ENCODE measurements at regions not wholly inside any gene's neighbourhood (a gene's known extent, or its start where the extent isn't known, plus 50 kb on each side); places are given as distances from the start of the nearest gene placed in this dataset.

- no peak overlapping the region for H3K4me3 ChIP-seq (ENCODE audit: insufficient read depth, low read depth, low read length)
- WGBS, 2 experiments: 100% methylated on average over 2 of the region's 3 CpGs
- H3K9me3 ChIP-seq (ENCODE audit: control insufficient read depth, low read length): no peaks in the 10 kb centered on the region
Measured at GRCh38 chr4:136691607-136692006, 840.7 kb downstream of the PCDH18 start.

GRCh38 chr4:136690360-136690759 lies 841.9 kb downstream of the PCDH18 start:
- Histone ChIP-seq H3K4me1 (ENCODE audit: control insufficient read depth, insufficient read depth, low read length) (no peaks in the 10 kb centered on the region), H3K9me3 (ENCODE audit: control insufficient read depth, low read length) (no peaks in the 10 kb centered on the region), H3K4me3 (ENCODE audit: insufficient read depth, low read depth, low read length) (no peak overlapping the region), H3K27me3 (ENCODE audit: control insufficient read depth, insufficient read depth, low read length, poor library complexity, severe bottlenecking) (no peaks in the 10 kb centered on the region), H3K36me3 (ENCODE audit: control insufficient read depth, insufficient read depth, low read length) (no peaks in the 10 kb centered on the region), H3K27ac (ENCODE audit: insufficient read depth, low read depth, low read length, poor library complexity, severe bottlenecking) (no peak overlapping the region)
- WGBS, 2 experiments: 56 to 83% methylated on average over 1 of the region's 1 CpG

More at GRCh38 chr4:136691607-136692006, 840.7 kb downstream of the PCDH18 start:
- H3K27ac ChIP-seq (ENCODE audit: insufficient read depth, low read depth, low read length, poor library complexity, severe bottlenecking): no peak overlapping the region
- no peaks in the 10 kb centered on the region for H3K36me3 ChIP-seq (ENCODE audit: control insufficient read depth, insufficient read depth, low read length)
- no peaks in the 10 kb centered on the region for H3K4me1 ChIP-seq (ENCODE audit: control insufficient read depth, insufficient read depth, low read length)
- no peaks in the 10 kb centered on the region for H3K27me3 ChIP-seq (ENCODE audit: control insufficient read depth, insufficient read depth, low read length, poor library complexity, severe bottlenecking)

GRCh38 chr4:136687596-136687995 lies 844.7 kb downstream of the PCDH18 start:
- no peaks in the 10 kb centered on the region for H3K9me3 ChIP-seq (ENCODE audit: control insufficient read depth, low read length)
- no peak overlapping the region for H3K27ac ChIP-seq (ENCODE audit: insufficient read depth, low read depth, low read length, poor library complexity, severe bottlenecking)
- H3K36me3 ChIP-seq (ENCODE audit: control insufficient read depth, insufficient read depth, low read length): no peaks in the 10 kb centered on the region
- H3K4me3 ChIP-seq (ENCODE audit: insufficient read depth, low read depth, low read length): no peak overlapping the region
- no peaks in the 10 kb centered on the region for H3K4me1 ChIP-seq (ENCODE audit: control insufficient read depth, insufficient read depth, low read length)
- WGBS, 2 experiments: 85 to 92% methylated on average over 2 of the region's 2 CpGs
- H3K27me3 ChIP-seq (ENCODE audit: control insufficient read depth, insufficient read depth, low read length, poor library complexity, severe bottlenecking): no peaks in the 10 kb centered on the region

GRCh38 chr4:136687118-136687517 lies 845.2 kb downstream of the PCDH18 start:
- 83 to 89% methylated on average over 6 of the region's 6 CpGs for WGBS, 2 experiments
- H3K36me3 ChIP-seq (ENCODE audit: control insufficient read depth, insufficient read depth, low read length): no peaks in the 10 kb centered on the region
- no peak overlapping the region for H3K4me3 ChIP-seq (ENCODE audit: insufficient read depth, low read depth, low read length)
- no peak overlapping the region for H3K27ac ChIP-seq (ENCODE audit: insufficient read depth, low read depth, low read length, poor library complexity, severe bottlenecking)
- H3K4me1 ChIP-seq (ENCODE audit: control insufficient read depth, insufficient read depth, low read length): no peaks in the 10 kb centered on the region
- H3K27me3 ChIP-seq (ENCODE audit: control insufficient read depth, insufficient read depth, low read length, poor library complexity, severe bottlenecking): no peaks in the 10 kb centered on the region
- no peaks in the 10 kb centered on the region for H3K9me3 ChIP-seq (ENCODE audit: control insufficient read depth, low read length)

GRCh38 chr4:136680761-136681160 lies 851.5 kb downstream of the PCDH18 start:
- Histone ChIP-seq H3K36me3 (ENCODE audit: control insufficient read depth, insufficient read depth, low read length) (no peaks in the 10 kb centered on the region), H3K27me3 (ENCODE audit: control insufficient read depth, insufficient read depth, low read length, poor library complexity, severe bottlenecking) (no peaks in the 10 kb centered on the region), H3K27ac (ENCODE audit: insufficient read depth, low read depth, low read length, poor library complexity, severe bottlenecking) (no peak overlapping the region), H3K4me3 (ENCODE audit: insufficient read depth, low read depth, low read length) (no peak overlapping the region), H3K9me3 (ENCODE audit: control insufficient read depth, low read length) (no peaks in the 10 kb centered on the region), H3K4me1 (ENCODE audit: control insufficient read depth, insufficient read depth, low read length) (no peaks in the 10 kb centered on the region)
- WGBS, 2 experiments: 89% methylated on average over 1 of the region's 1 CpG

GRCh38 chr4:136680271-136680670 lies 852.0 kb downstream of the PCDH18 start:
- Histone ChIP-seq H3K27ac (ENCODE audit: insufficient read depth, low read depth, low read length, poor library complexity, severe bottlenecking) (no peak overlapping the region), H3K9me3 (ENCODE audit: control insufficient read depth, low read length) (no peaks in the 10 kb centered on the region), H3K4me3 (ENCODE audit: insufficient read depth, low read depth, low read length) (no peak overlapping the region), H3K4me1 (ENCODE audit: control insufficient read depth, insufficient read depth, low read length) (no peaks in the 10 kb centered on the region), H3K36me3 (ENCODE audit: control insufficient read depth, insufficient read depth, low read length) (no peaks in the 10 kb centered on the region), H3K27me3 (ENCODE audit: control insufficient read depth, insufficient read depth, low read length, poor library complexity, severe bottlenecking) (no peaks in the 10 kb centered on the region)
- WGBS, 2 experiments: 85 to 100% methylated on average over 1 of the region's 1 CpG

GRCh38 chr4:136670265-136670664 lies 862.0 kb downstream of the PCDH18 start:
- no peak overlapping the region for H3K27ac ChIP-seq (ENCODE audit: insufficient read depth, low read depth, low read length, poor library complexity, severe bottlenecking)
- 82 to 98% methylated on average over 2 of the region's 2 CpGs for WGBS, 2 experiments

GRCh38 chr4:136664988-136665387 lies 867.3 kb downstream of the PCDH18 start:
- H3K4me3 ChIP-seq (ENCODE audit: insufficient read depth, low read depth, low read length): no peak overlapping the region
- no peaks in the 10 kb centered on the region for H3K4me1 ChIP-seq (ENCODE audit: control insufficient read depth, insufficient read depth, low read length)
- H3K27me3 ChIP-seq (ENCODE audit: control insufficient read depth, insufficient read depth, low read length, poor library complexity, severe bottlenecking): no peaks in the 10 kb centered on the region
- WGBS, 2 experiments: 80% methylated on average over 1 of the region's 1 CpG; no CpG with 5 or more reads in 1 of the 2 experiments
- H3K36me3 ChIP-seq (ENCODE audit: control insufficient read depth, insufficient read depth, low read length): no peaks in the 10 kb centered on the region
- H3K9me3 ChIP-seq (ENCODE audit: control insufficient read depth, low read length): no peaks in the 10 kb centered on the region
- no peak overlapping the region for H3K27ac ChIP-seq (ENCODE audit: insufficient read depth, low read depth, low read length, poor library complexity, severe bottlenecking)

More at GRCh38 chr4:136670265-136670664, 862.0 kb downstream of the PCDH18 start:
- H3K4me3 ChIP-seq (ENCODE audit: insufficient read depth, low read depth, low read length): no peak overlapping the region
- H3K27me3 ChIP-seq (ENCODE audit: control insufficient read depth, insufficient read depth, low read length, poor library complexity, severe bottlenecking): no peaks in the 10 kb centered on the region
- H3K9me3 ChIP-seq (ENCODE audit: control insufficient read depth, low read length): no peaks in the 10 kb centered on the region
- H3K4me1 ChIP-seq (ENCODE audit: control insufficient read depth, insufficient read depth, low read length): no peaks in the 10 kb centered on the region
- H3K36me3 ChIP-seq (ENCODE audit: control insufficient read depth, insufficient read depth, low read length): no peaks in the 10 kb centered on the region

GRCh38 chr4:136662539-136662938 lies 869.8 kb downstream of the PCDH18 start:
- Histone ChIP-seq H3K27ac (ENCODE audit: insufficient read depth, low read depth, low read length, poor library complexity, severe bottlenecking) (no peak overlapping the region), H3K4me3 (ENCODE audit: insufficient read depth, low read depth, low read length) (no peak overlapping the region), H3K36me3 (ENCODE audit: control insufficient read depth, insufficient read depth, low read length) (no peaks in the 10 kb centered on the region), H3K9me3 (ENCODE audit: control insufficient read depth, low read length) (no peaks in the 10 kb centered on the region), H3K4me1 (ENCODE audit: control insufficient read depth, insufficient read depth, low read length) (no peaks in the 10 kb centered on the region), H3K27me3 (ENCODE audit: control insufficient read depth, insufficient read depth, low read length, poor library complexity, severe bottlenecking) (no peaks in the 10 kb centered on the region)
- WGBS, 2 experiments: 83 to 100% methylated on average over 1 of the region's 1 CpG

GRCh38 chr4:136653640-136654406 lies 878.5 kb downstream of the PCDH18 start:
- Histone ChIP-seq H3K27me3 (ENCODE audit: control insufficient read depth, insufficient read depth, low read length, poor library complexity, severe bottlenecking) (no peaks in the 10 kb centered on the region), H3K4me3 (ENCODE audit: insufficient read depth, low read depth, low read length) (no peak overlapping the region), H3K27ac (ENCODE audit: insufficient read depth, low read depth, low read length, poor library complexity, severe bottlenecking) (no peak overlapping the region), H3K9me3 (ENCODE audit: control insufficient read depth, low read length) (no peaks in the 10 kb centered on the region), H3K36me3 (ENCODE audit: control insufficient read depth, insufficient read depth, low read length) (no peaks in the 10 kb centered on the region), H3K4me1 (ENCODE audit: control insufficient read depth, insufficient read depth, low read length) (no peaks in the 10 kb centered on the region)
- WGBS, 2 experiments: 90 to 100% methylated on average over 3 to 4 of the region's 7 CpGs
